IMR-90 (cell line): ENCODE measurements at regions not wholly inside any gene's neighbourhood (a gene's known extent, or its start where the extent isn't known, plus 50 kb on each side); places are given as distances from the start of the nearest gene placed in this dataset.

ENCODE experiments used
- ATAC-seq: fragments of 200-7000 bp; cut with Tn5 transposase; 2 replicates; pipeline ENCODE4 v1.9.1; 2020; ENCODE audit warnings: low read depth, mild to moderate bottlenecking, moderate library complexity
- BruUV-seq: library from RNA; stranded (reverse); fragments of 400-500 nt; replicated peaks from 2 replicates; lab custom pipeline; 2021; lab: Mats Ljungman, UMichigan
- CTCF ChIA-PET: fragments of 300-600 bp; formaldehyde crosslinking; extraction: SDS; loops from one replicate; lab custom pipeline; 2021; ENCODE audit warnings: antibody characterized with exemption; lab: Yijun Ruan, JAX
- POLR2A ChIA-PET: fragments of 300-600 bp; sonication (Branson Sonifier 250); formaldehyde crosslinking; loops from one replicate; lab custom pipeline; 2022; ENCODE audit warnings: antibody characterized with exemption; ENCODE audit not compliant: unreplicated experiment; lab: Charles Lee
- DNase-seq: peaks from one replicate; pipeline ENCODE4 v3.0.0; 2013
- H2AFZ ChIP-seq: replicated peaks from 2 replicates; pipeline ENCODE3; 2013; ENCODE audit warnings: low read length, mild to moderate bottlenecking; ENCODE audit not compliant: poor library complexity
- H2AK5ac ChIP-seq: 2 replicates; pipeline ENCODE4 v1.6.1; 2013; ENCODE audit warnings: low read depth, low read length, inconsistent platforms
- H2AK9ac ChIP-seq: replicated peaks from 2 replicates; pipeline ENCODE3; 2013; ENCODE audit warnings: mild to moderate bottlenecking, low read depth, low read length, moderate library complexity; ENCODE audit not compliant: poor library complexity
- H2BK120ac ChIP-seq: 2 replicates; pipeline ENCODE4 v1.6.1; 2013; ENCODE audit warnings: low read depth, low read length, inconsistent platforms
- H2BK15ac ChIP-seq: 3 replicates; pipeline ENCODE4 v1.6.1; 2013; ENCODE audit warnings: low read depth, low read length, inconsistent platforms
- H2BK20ac ChIP-seq: 2 replicates; pipeline ENCODE4 v1.6.1; 2013; ENCODE audit warnings: low read depth, mild to moderate bottlenecking, inconsistent platforms, low read length, moderate library complexity
- H2BK5ac ChIP-seq: 2 replicates; pipeline ENCODE4 v1.6.1; 2013; ENCODE audit warnings: mild to moderate bottlenecking, low read depth, low read length, inconsistent platforms; ENCODE audit not compliant: poor library complexity, severe bottlenecking
- H3K14ac ChIP-seq: replicated peaks from 2 replicates; pipeline ENCODE4 v1.6.1; 2013; ENCODE audit warnings: low read depth, low read length, inconsistent platforms
- H3K18ac ChIP-seq: 2 replicates; pipeline ENCODE4 v1.6.1; 2013; ENCODE audit warnings: low read depth, low read length, control low read depth
- H3K23ac ChIP-seq: 2 replicates; pipeline ENCODE4 v1.6.1; 2013; ENCODE audit warnings: low read depth, low read length, inconsistent platforms
- H3K27ac ChIP-seq: 2 replicates; pipeline ENCODE4 v1.5.1; 2013; ENCODE audit warnings: mild to moderate bottlenecking, control low read depth, low read length; ENCODE audit not compliant: insufficient read depth
- H3K27me3 ChIP-seq: 2 replicates; pipeline ENCODE4 v1.6.1; 2013; ENCODE audit warnings: low read length; ENCODE audit not compliant: control insufficient read depth, insufficient read depth
- H3K36me3 ChIP-seq: 2 replicates; pipeline ENCODE4 v1.6.1; 2013; ENCODE audit warnings: low read length, mixed read lengths; ENCODE audit not compliant: control insufficient read depth, insufficient read depth
- H3K4ac ChIP-seq: 2 replicates; pipeline ENCODE4 v1.6.1; 2013; ENCODE audit warnings: low read depth, low read length, inconsistent platforms
- H3K4me1 ChIP-seq: 2 replicates; pipeline ENCODE4 v1.6.1; 2013; ENCODE audit warnings: low read length, mixed read lengths; ENCODE audit not compliant: control insufficient read depth, insufficient read depth
- H3K4me2 ChIP-seq: 2 replicates; pipeline ENCODE4 v1.6.1; 2013; ENCODE audit warnings: low read depth, mild to moderate bottlenecking, control low read depth, low read length, moderate library complexity
- H3K4me3 ChIP-seq: 2 replicates; pipeline ENCODE4 v1.5.1; 2013; ENCODE audit warnings: low read depth, mild to moderate bottlenecking, control low read depth, low read length, moderate library complexity; ENCODE audit not compliant: insufficient read depth
- H3K56ac ChIP-seq: 2 replicates; pipeline ENCODE4 v1.6.1; 2013; ENCODE audit warnings: low read length, inconsistent platforms; ENCODE audit not compliant: insufficient read depth; ENCODE audit errors: extremely low read depth
- H3K79me1 ChIP-seq, 2 experiments: 2 replicates each; pipeline ENCODE4 v1.6.1; 2013; ENCODE audit warnings: low read length in 2 of 2, inconsistent platforms in 1 of 2, low read depth in 1 of 2
- H3K9ac ChIP-seq: 2 replicates; pipeline ENCODE4 v1.6.1; 2013; ENCODE audit warnings: low read depth, low read length, control low read depth
- H3K9me1 ChIP-seq: 2 replicates; pipeline ENCODE4 v1.6.1; 2013; ENCODE audit warnings: low read length, inconsistent platforms; ENCODE audit not compliant: insufficient read depth
- H3K9me3 ChIP-seq: 2 replicates; pipeline ENCODE4 v1.6.1; 2013; ENCODE audit warnings: low read length; ENCODE audit not compliant: control insufficient read depth, insufficient read depth
- H4K20me1 ChIP-seq: 2 replicates; pipeline ENCODE4 v1.6.1; 2013; ENCODE audit warnings: low read length, inconsistent platforms; ENCODE audit not compliant: insufficient read depth
- H4K5ac ChIP-seq: 2 replicates; pipeline ENCODE4 v1.6.1; 2013; ENCODE audit warnings: mild to moderate bottlenecking, low read depth, low read length, control low read depth
- H4K8ac ChIP-seq, 2 experiments: 2 replicates each; pipeline ENCODE4 v1.6.1; 2013; ENCODE audit warnings: low read depth in 2 of 2, low read length in 2 of 2, control low read depth in 1 of 2, inconsistent platforms in 1 of 2
- H4K91ac ChIP-seq: 2 replicates; pipeline ENCODE4 v1.6.1; 2013; ENCODE audit warnings: low read depth, low read length, inconsistent platforms; ENCODE audit not compliant: insufficient read depth
- BHLHE40 ChIP-seq: fragments of 150-350 bp; IDR thresholded peaks from 2 replicates; pipeline ENCODE4 v1.6.1; 2016; ENCODE audit warnings: mild to moderate bottlenecking, low read depth, low read length
- MXI1 ChIP-seq: IDR thresholded peaks from 2 replicates; pipeline ENCODE4 v1.6.1; 2012; ENCODE audit warnings: low read depth, mild to moderate bottlenecking, low read length, moderate library complexity, borderline replicate concordance
- RCOR1 ChIP-seq: IDR thresholded peaks from 2 replicates; pipeline ENCODE4 v1.6.1; 2012; ENCODE audit warnings: mild to moderate bottlenecking, low read length, improper control_type of control experiment; ENCODE audit not compliant: insufficient replicate concordance
- RFX5 ChIP-seq: IDR thresholded peaks from 2 replicates; pipeline ENCODE4 v1.8.0; 2012; ENCODE audit warnings: low read depth, mild to moderate bottlenecking, low read length, moderate library complexity
- SMC3 ChIP-seq: fragments of 150-350 bp; IDR thresholded peaks from 2 replicates; pipeline ENCODE4 v1.6.1; 2016; ENCODE audit warnings: low read depth, mild to moderate bottlenecking, antibody characterized with exemption, low read length, moderate library complexity
- WGBS, 2 experiments: methylation state at CpG; one replicate each; pipeline versions ENCODE4 v1.1.5 to v1.1.7; 2013; ENCODE audit warnings: missing lambda C conversion rate in 2 of 2; ENCODE audit not compliant: insufficient read length in 1 of 2; ENCODE audit errors: extremely low coverage in 2 of 2; 5-methylcytosine and 5-hydroxymethylcytosine counted together
- dilution Hi-C: fragments of 300-500 bp; cut with HindIII; formaldehyde crosslinking; loops from one replicate; pipeline ENCODE4 v1.14.3; 2018; ENCODE audit warnings: low sequenced_read_pairs; ENCODE audit not compliant: unreplicated experiment
- in situ Hi-C: fragments of 300-500 bp; cut with MboI; formaldehyde crosslinking; loops from 3 replicates; pipeline ENCODE4 v1.14.3; 2019; ENCODE audit warnings: low sequenced_read_pairs, inconsistent platforms, mixed read lengths
- intact Hi-C: fragments of 100-400 bp; cut with micrococcal nuclease; formaldehyde crosslinking; loops from 2 replicates; pipeline ENCODE4 v1.10.0; 2022
- TF ChIP-seq, protein P1 (sequence below): fragments of 150-350 bp; IDR thresholded peaks from 2 replicates; pipeline ENCODE4 v1.6.1; 2017; ENCODE audit warnings: mild to moderate bottlenecking, antibody characterized with exemption, low read length, low read depth

DNA sequence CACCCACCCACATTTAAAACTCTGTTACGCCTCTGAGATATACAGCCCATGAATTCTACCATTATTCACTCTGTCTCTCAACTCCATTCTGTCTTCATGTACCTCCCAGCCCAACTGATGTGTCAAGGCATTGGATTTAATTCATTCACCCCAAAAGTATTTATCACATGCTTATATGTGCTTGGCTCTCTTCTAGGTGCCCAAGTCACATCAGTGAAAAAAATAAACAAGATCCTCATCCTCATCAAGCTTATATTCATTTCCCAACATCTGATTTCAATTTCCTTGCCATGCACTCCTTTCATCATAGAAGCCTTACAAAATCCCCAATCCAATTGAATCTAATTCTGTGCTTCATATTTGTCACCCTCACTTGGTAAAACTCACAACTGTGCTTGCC lies 967.6 kb downstream of the LTN1 start:
- intact Hi-C loops (no loop called here), in situ Hi-C loops (no loop called here), dilution Hi-C loops (no loop called here)
- BruUV-seq: no TSS peak
- H2AK9ac ChIP-seq: no peak overlapping the region
- H2BK120ac ChIP-seq: no peak overlapping the region
- H2BK20ac ChIP-seq: no peak overlapping the region
- ATAC-seq (no peak), DNase-seq (no peak)
- no peaks in the 10 kb centered on the region for H4K20me1 ChIP-seq
- no peak overlapping the region for H4K91ac ChIP-seq
- ChIA-PET POLR2A (no interaction called here), CTCF (no interaction called here)
- H3K9ac ChIP-seq: no peak overlapping the region
- H2BK5ac ChIP-seq: no peak overlapping the region
- no CpG with 5 or more reads among the region's 1 CpG for WGBS, 2 experiments
- H3K9me3 ChIP-seq: peaks cover under 1% of the 10 kb centered on the region
- H3K27ac ChIP-seq: no peak overlapping the region
- H2AFZ ChIP-seq: no peak overlapping the region
- no peak overlapping the region for H3K23ac ChIP-seq
- H3K4ac ChIP-seq: no peak overlapping the region
- H3K56ac ChIP-seq: no peak overlapping the region
- H3K79me1 ChIP-seq: no peaks in the 10 kb centered on the region
- H2BK15ac ChIP-seq: no peak overlapping the region
- H2AK5ac ChIP-seq: no peak overlapping the region
- H3K36me3 ChIP-seq: no peaks in the 10 kb centered on the region
- H3K18ac ChIP-seq: no peak overlapping the region
- H3K27me3 ChIP-seq: no peaks in the 10 kb centered on the region
- H3K9me1 ChIP-seq: no peaks in the 10 kb centered on the region
- no peaks in the 10 kb centered on the region for H3K4me1 ChIP-seq
- no peak overlapping the region for H4K8ac ChIP-seq
- no peak for TF ChIP-seq SMC3
- TF ChIP-seq, protein P1, sequence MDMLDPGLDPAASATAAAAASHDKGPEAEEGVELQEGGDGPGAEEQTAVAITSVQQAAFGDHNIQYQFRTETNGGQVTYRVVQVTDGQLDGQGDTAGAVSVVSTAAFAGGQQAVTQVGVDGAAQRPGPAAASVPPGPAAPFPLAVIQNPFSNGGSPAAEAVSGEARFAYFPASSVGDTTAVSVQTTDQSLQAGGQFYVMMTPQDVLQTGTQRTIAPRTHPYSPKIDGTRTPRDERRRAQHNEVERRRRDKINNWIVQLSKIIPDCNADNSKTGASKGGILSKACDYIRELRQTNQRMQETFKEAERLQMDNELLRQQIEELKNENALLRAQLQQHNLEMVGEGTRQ: no peak
- TF ChIP-seq MXI1: no peak
- TF ChIP-seq RFX5: no peak
- no peak for TF ChIP-seq BHLHE40
- TF ChIP-seq RCOR1: no peak
- no peak overlapping the region for H3K14ac ChIP-seq
- H4K5ac ChIP-seq: no peak overlapping the region
- no peak overlapping the region for H3K4me2 ChIP-seq
- H3K4me3 ChIP-seq: no peak overlapping the region
